SU-DHL-6 (cell line): ENCODE measurements at regions not wholly inside any gene's neighbourhood (a gene's known extent, or its start where the extent isn't known, plus 50 kb on each side); places are given as distances from the start of the nearest gene placed in this dataset.

ENCODE experiments used
- CTCF ChIP-seq: fragments of 200-600 bp; sonication (generic); IDR thresholded peaks from one replicate; pipeline ENCODE4 v1.5.1; 2017; ENCODE audit warnings: antibody characterized with exemption, mild to moderate bottlenecking, low read length, moderate library complexity; ENCODE audit not compliant: insufficient read depth, poor library complexity, severe bottlenecking
- EZH2phosphoT487 ChIP-seq: fragments of 200-600 bp; sonication (generic), shearing (Covaris generic); conservative IDR thresholded peaks from 2 replicates; pipeline ENCODE4 v1.6.1; 2018; ENCODE audit warnings: mild to moderate bottlenecking, antibody characterized with exemption, low read length, moderate library complexity, mixed read lengths

- TF ChIP-seq CTCF (no peak), EZH2phosphoT487 (no peak)
Observed at GRCh38 chr15:62779899-62780298, 262.6 kb upstream of the TPM1 start.
